ENCODE measurements at regions not wholly inside any gene's neighbourhood (a gene's known extent, or its start where the extent isn't known, plus 50 kb on each side); places are given as distances from the start of the nearest gene placed in this dataset.

DNA sequence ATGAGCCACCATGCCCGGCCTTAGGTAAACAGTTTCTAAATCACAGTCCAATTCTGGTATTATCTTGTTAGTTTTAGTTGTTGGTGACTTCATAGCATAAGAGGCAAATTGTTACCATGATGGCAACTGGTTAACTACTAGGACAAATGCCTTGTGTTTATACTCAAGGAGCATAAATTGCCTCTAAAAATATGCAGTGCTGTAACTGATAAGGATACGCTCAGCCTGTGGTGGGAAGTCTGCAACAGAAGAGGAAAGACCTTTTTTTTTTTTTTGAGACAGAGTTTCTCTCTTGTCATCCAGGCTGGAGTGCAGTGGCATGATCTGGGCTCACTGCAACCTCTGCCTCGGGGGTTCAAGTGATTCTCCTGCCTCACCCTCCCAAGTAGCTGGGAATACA, 311.9 kb upstream of the ARGLU1 start:
- TF ChIP-seq, protein P1, sequence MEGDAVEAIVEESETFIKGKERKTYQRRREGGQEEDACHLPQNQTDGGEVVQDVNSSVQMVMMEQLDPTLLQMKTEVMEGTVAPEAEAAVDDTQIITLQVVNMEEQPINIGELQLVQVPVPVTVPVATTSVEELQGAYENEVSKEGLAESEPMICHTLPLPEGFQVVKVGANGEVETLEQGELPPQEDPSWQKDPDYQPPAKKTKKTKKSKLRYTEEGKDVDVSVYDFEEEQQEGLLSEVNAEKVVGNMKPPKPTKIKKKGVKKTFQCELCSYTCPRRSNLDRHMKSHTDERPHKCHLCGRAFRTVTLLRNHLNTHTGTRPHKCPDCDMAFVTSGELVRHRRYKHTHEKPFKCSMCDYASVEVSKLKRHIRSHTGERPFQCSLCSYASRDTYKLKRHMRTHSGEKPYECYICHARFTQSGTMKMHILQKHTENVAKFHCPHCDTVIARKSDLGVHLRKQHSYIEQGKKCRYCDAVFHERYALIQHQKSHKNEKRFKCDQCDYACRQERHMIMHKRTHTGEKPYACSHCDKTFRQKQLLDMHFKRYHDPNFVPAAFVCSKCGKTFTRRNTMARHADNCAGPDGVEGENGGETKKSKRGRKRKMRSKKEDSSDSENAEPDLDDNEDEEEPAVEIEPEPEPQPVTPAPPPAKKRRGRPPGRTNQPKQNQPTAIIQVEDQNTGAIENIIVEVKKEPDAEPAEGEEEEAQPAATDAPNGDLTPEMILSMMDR (conservative IDR thresholded peaks at IDR 0.05) = no peak
- no peak for TF ChIP-seq EZH2 (IDR thresholded peaks at IDR 0.05; ENCODE audit: low read depth)
